Neutrophil (primary cell): ENCODE measurements at regions not wholly inside any gene's neighbourhood (a gene's known extent, or its start where the extent isn't known, plus 50 kb on each side); places are given as distances from the start of the nearest gene placed in this dataset.
"Not testable (repeated sequence)": the region's sequence is repeated elsewhere in the genome, so short reads cannot be mapped to it uniquely, and the experiment has no call there.

Source experiments
- H3K27ac ChIP-seq: fragments of 200-600 bp; sonication (generic); 2 replicates; pipeline ENCODE4 v1.5.1; 2016; ENCODE audit warnings: mild to moderate bottlenecking, moderate library complexity
- H3K27me3 ChIP-seq: fragments of 200-600 bp; sonication (generic); 2 replicates; pipeline ENCODE4 v1.6.0; 2016; ENCODE audit warnings: mild to moderate bottlenecking
- H3K36me3 ChIP-seq: fragments of 200-600 bp; sonication (generic); 2 replicates; pipeline ENCODE4 v1.5.1; 2017
- H3K4me1 ChIP-seq, 2 experiments: fragments of 200-600 bp in 1 of 2; sonication (generic) in 1 of 2; 1 replicate in 1 of 2; 2 replicates in 1 of 2; pipeline versions ENCODE4 v1.5.1 to v1.6.1; 2013 to 2016; ENCODE audit warnings: low read depth in 1 of 2, low read length in 1 of 2, mild to moderate bottlenecking in 1 of 2, moderate library complexity in 1 of 2; ENCODE audit not compliant: control insufficient read depth in 1 of 2, insufficient read depth in 1 of 2
- H3K4me3 ChIP-seq, 2 experiments: fragments of 200-600 bp in 1 of 2; sonication (generic) in 1 of 2; 1 replicate in 1 of 2; 2 replicates in 1 of 2; pipeline ENCODE4 v1.5.1; 2013 to 2016; ENCODE audit warnings: low read depth in 1 of 2, low read length in 1 of 2, mild to moderate bottlenecking in 1 of 2, moderate library complexity in 1 of 2
- H3K9me3 ChIP-seq: fragments of 200-600 bp; sonication (generic); 2 replicates; pipeline ENCODE4 v1.5.1; 2016
- TF ChIP-seq, protein P1 (sequence below): fragments of 200-600 bp; sonication (generic); IDR thresholded peaks from 2 replicates; pipeline ENCODE4 v1.5.1; 2016; ENCODE audit warnings: antibody characterized with exemption

DNA sequence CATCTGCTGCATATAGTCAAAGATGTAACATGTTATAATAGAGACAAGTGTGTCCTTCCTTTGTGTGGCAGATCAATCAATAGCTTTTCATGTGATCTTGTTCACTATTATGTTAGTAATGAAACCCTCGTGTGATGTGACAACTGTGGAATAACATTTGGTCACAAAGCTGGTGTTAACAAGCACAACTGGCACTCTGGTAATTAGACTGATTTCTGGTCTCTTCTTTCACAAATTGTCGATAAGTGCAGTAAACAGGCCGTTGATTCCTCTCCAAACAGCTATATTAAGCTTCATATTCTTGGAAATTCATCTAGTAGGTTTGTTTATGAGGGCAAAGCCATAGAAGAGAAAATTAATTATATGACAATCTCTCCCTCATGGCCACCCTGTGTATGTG, 616.7 kb upstream of the PTBP2 start:
- TF ChIP-seq, protein P1, sequence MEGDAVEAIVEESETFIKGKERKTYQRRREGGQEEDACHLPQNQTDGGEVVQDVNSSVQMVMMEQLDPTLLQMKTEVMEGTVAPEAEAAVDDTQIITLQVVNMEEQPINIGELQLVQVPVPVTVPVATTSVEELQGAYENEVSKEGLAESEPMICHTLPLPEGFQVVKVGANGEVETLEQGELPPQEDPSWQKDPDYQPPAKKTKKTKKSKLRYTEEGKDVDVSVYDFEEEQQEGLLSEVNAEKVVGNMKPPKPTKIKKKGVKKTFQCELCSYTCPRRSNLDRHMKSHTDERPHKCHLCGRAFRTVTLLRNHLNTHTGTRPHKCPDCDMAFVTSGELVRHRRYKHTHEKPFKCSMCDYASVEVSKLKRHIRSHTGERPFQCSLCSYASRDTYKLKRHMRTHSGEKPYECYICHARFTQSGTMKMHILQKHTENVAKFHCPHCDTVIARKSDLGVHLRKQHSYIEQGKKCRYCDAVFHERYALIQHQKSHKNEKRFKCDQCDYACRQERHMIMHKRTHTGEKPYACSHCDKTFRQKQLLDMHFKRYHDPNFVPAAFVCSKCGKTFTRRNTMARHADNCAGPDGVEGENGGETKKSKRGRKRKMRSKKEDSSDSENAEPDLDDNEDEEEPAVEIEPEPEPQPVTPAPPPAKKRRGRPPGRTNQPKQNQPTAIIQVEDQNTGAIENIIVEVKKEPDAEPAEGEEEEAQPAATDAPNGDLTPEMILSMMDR = no peak
- Histone ChIP-seq H3K9me3 (no peaks in the 10 kb centered on the region), H3K4me3 (no peak overlapping the region), H3K27ac (no peak overlapping the region), H3K27me3 (no peaks in the 10 kb centered on the region), H3K36me3 (no peaks in the 10 kb centered on the region), H3K4me1 (no peaks in the 10 kb centered on the region)

DNA sequence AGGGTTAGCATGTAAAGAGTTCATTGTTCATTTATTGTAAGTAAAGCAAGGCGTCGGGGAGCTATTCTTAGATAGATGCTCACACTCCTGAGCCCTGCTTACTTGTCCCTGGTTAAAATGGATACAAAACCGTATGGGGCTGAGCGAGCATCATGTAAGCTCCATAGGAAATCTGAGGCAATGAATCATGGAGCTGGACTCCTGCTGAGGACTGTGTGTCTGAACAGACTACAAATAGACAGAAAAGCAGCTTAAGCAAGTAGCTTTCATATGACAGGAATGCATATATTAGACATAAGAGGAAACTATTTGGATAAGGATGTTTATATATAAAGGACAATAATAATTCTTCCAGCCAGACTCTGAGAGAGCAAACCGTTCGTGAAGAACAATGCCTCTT, 604.9 kb upstream of the PTBP2 start:
- H3K27ac ChIP-seq = no peak overlapping the region
- no peaks in the 10 kb centered on the region for H3K4me1 ChIP-seq
- TF ChIP-seq, protein P1 = no peak

DNA sequence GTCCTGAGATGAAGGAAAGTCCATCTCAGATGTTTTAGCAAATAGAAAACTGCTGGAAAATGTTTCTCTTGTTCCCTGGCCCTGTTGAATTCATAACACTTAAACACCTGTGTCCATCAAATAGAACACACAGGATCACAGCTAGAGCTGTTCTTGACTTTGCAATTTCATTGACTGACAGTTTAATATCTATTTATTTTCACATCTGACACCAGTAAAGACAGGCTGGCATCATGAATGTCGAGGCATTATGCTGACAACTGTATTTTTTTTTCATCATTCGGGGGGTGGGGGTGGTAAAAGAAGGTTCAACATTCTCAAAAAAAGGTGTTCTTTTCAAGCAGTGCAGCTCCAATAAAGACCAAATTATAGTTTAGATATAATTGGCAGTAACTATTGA, 591.2 kb upstream of the PTBP2 start:
- Histone ChIP-seq H3K27me3 (no peaks in the 10 kb centered on the region), H3K4me3 (no peak overlapping the region), H3K4me1 (no peaks in the 10 kb centered on the region), H3K27ac (no peak overlapping the region), H3K36me3 (no peaks in the 10 kb centered on the region), H3K9me3 (no peaks in the 10 kb centered on the region)
- TF ChIP-seq, protein P1 = no peak

More for the DNA sequence above, 604.9 kb upstream of the PTBP2 start:
- Histone ChIP-seq H3K36me3 (no peaks in the 10 kb centered on the region), H3K4me3 (no peak overlapping the region), H3K27me3 (no peaks in the 10 kb centered on the region), H3K9me3 (no peaks in the 10 kb centered on the region)

DNA sequence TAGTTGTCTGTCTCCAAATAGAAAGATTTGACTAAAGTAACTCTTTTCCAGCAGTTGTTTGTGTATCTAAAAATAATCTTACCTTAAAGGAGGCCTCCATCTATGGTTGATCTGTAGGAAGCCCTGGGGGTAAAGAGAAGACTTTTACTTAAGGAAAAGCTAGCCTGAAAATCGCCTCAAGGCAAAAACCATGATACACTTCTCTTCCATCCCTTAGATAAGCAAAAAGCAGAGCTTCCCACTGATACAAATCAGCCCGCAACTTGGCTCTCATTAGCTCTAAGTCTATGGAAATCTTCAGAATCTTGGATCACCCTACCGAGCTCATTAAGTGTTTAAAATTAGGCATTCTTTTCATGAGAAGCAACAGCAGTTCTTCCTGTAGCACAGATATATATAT, 576.9 kb upstream of the PTBP2 start:
- Histone ChIP-seq H3K9me3 (no peaks in the 10 kb centered on the region), H3K27ac (no peak overlapping the region), H3K4me3 (no peak overlapping the region), H3K27me3 (no peaks in the 10 kb centered on the region), H3K36me3 (no peaks in the 10 kb centered on the region), H3K4me1 (no peaks in the 10 kb centered on the region)
- TF ChIP-seq, protein P1 = no peak

DNA sequence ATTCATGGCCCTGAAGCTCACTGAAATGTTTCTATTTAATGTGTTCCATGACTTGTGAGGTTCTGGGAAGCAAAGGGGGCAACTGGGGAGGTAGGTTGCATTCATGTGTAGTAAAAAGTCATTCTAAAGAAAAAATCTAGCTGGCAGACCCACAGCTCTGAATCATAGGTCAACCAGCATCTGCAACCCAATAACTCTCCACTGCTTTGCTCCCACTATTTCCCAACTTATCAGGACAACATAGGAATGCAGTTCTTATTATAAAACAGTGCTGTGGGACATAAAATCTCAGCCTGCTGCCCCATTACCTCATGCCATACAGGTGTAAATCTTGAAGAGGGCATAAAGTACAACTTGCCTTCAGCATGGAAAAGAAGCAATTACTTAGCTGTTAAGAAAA, 576.1 kb upstream of the PTBP2 start:
- Histone ChIP-seq H3K4me1 (no peaks in the 10 kb centered on the region), H3K27ac (no peak overlapping the region), H3K36me3 (no peaks in the 10 kb centered on the region), H3K27me3 (no peaks in the 10 kb centered on the region), H3K4me3 (no peak overlapping the region), H3K9me3 (no peaks in the 10 kb centered on the region)
- TF ChIP-seq, protein P1 = no peak

DNA sequence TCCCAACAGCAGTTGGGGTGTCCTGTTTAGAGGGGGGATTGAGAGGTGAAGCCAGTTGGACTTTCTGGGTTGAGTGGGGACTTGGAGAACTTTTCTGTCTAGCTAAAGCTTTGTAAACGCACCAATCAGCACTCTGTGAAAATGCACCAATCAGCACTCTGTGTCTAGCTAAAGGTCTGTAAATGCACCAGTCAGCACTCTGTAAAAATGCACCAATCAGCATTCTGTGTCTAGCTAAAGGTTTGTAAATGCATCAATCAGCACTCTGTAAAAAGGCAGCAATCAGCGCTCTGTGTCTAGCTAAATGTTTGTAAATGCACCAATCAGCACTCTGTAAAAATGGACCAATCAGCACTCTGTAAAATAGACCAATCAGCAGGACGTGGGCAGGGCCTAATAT, 568.6 kb upstream of the PTBP2 start:
- not testable (repeated sequence) for H3K27me3 ChIP-seq, H3K4me3 ChIP-seq, H3K27ac ChIP-seq, H3K4me1 ChIP-seq, H3K36me3 ChIP-seq, H3K9me3 ChIP-seq
